SU-DHL-6 (cell line): ENCODE measurements at regions not wholly inside any gene's neighbourhood (a gene's known extent, or its start where the extent isn't known, plus 50 kb on each side); places are given as distances from the start of the nearest gene placed in this dataset.

Experiments
- CTCF ChIP-seq: fragments of 200-600 bp; sonication (generic); IDR thresholded peaks from one replicate; pipeline ENCODE4 v1.5.1; 2017; ENCODE audit warnings: antibody characterized with exemption, mild to moderate bottlenecking, low read length, moderate library complexity; ENCODE audit not compliant: insufficient read depth, poor library complexity, severe bottlenecking
- EZH2phosphoT487 ChIP-seq: fragments of 200-600 bp; sonication (generic), shearing (Covaris generic); conservative IDR thresholded peaks from 2 replicates; pipeline ENCODE4 v1.6.1; 2018; ENCODE audit warnings: mild to moderate bottlenecking, antibody characterized with exemption, low read length, moderate library complexity, mixed read lengths

DNA sequence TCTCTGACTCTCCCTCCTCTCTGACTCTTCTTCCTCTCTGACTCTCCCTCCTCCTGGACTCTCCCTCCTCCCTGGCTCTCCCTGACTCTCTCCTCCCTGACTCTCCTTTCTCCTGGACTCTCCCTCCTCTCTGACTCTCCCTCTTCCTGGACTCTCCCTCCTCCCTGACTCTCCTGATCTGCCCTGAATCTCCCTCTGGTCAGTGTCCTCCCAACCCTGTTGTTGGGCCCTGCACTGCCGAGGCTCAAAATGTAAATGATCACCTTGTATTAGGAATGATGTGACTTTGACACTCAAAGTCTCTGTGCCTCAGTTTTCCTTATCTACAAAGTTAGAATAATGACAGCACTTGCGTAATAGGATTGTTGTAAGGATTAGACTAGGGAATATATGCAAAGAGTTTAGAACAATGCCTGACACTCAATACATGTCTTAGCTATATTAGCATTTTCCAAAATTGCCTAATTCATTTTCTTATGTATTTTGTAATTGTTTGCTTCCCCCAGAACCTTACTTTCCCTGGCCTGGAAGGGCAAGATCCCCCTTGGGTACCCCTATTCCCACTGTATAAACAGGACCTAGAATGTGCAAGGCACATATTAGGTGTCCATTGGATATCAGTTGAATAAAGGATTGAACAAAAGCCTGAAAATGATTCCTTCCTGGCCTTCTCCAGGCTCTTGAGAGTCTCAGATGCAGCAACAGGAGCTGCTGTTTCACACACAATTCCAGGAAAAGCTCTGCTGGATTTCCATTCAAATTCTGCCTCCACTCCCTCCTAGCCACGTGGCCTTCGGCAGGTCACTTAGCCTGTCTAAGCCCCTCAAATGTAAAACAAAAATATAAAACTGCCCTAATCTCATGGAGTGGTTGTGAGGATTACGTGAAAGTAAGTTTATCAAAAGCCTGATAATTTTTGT, 170.1 kb downstream of the INHBB start:
- TF ChIP-seq CTCF: no peak
- TF ChIP-seq EZH2phosphoT487: no peak
